GM04504 (cell line): ENCODE measurements at regions not wholly inside any gene's neighbourhood (a gene's known extent, or its start where the extent isn't known, plus 50 kb on each side); places are given as distances from the start of the nearest gene placed in this dataset.
"Not testable (repeated sequence)": the region's sequence is repeated elsewhere in the genome, so short reads cannot be mapped to it uniquely, and the experiment has no call there.

Experiments
- DNase-seq: peaks from one replicate; pipeline ENCODE4 v3.0.0-alpha.2; 2012; ENCODE audit warnings: low read depth

DNA sequence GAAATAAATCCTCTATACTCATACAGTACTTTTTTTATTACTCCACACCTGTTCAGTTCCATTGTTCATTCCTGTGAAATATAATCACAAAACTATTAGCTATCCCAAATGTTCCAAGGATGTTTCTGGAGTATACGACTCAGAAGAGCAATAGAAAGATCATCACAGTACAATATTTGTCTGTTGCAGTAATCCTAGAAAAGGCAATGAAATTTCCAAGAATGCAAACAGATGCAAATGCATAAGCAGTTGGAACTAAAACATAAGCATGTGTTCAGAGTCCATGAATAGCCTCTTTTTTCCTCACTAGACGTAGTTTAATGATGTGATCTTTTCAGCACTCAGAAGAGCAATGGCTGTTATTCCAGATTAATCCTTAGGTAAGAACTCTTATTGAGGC is 55.2 kb downstream of the RTL3 start:
- DNase-seq = no peak

DNA sequence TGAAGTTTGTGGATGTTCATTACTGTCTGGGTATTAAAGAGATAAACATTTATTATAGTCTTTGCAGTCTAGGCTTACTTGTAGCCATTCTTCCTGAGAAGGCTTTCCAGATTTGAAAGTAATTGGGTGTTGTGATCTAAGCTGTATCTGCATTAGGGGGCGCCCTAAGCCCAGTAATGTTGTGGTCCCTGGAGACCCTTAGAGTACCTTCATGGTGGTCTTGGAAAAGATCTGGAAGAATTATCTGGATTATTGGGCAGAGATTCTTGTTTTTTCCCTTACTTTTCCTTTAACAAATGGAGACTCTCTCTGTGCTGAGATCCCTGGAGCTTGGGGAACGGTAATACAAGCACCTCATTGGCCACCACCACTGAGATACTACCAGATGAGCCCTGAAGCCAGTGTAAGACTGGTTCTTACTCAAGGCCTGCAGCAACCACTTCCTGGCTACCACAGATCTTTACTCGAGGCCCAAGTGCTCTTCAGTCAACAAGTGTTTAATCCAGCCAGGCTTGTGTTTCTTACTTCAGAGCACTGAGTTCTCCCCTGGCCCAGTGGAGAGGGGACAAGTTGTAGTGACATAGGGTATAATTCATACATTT is 63.1 kb downstream of the RTL3 start:
- no peak for DNase-seq

DNA sequence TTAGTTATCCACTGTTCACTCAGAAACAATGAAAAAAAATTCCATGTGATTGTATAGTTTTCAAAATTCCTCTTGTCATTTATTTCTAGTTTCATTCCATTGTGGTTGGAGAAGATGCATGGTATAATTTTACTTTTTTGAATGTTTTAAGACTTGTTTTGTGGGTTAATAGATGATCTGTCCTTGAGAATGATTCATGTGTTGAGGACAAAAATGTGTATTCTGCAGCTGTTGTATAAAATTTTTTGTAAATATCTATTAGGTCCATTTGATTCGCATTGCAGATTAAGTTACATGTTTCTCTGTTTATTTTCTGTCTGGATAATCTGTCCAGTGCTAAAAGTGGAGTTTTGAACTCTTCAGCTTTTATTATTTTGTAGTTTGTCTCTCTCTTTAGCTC is 65.4 kb downstream of the RTL3 start:
- no peak for DNase-seq

DNA sequence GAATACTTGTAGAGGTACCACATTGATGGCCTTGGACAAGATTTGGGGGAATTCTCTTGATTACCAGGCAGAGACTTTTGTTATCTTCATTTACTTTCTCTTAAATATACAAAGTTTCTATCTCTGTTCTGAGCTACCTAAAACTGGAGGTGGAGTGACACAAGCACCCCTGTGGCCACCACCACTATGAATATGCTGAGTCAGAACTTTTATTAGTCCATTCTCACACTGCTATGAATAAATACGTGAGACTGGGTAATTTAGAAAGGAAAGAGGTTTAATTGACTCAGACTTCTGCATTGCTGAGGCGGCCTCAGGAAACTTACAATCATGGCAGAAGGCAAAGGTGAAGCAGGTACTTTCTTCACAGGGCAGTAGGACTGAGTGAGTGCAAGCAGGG is 67.1 kb downstream of the RTL3 start:
- DNase-seq = no peak

DNA sequence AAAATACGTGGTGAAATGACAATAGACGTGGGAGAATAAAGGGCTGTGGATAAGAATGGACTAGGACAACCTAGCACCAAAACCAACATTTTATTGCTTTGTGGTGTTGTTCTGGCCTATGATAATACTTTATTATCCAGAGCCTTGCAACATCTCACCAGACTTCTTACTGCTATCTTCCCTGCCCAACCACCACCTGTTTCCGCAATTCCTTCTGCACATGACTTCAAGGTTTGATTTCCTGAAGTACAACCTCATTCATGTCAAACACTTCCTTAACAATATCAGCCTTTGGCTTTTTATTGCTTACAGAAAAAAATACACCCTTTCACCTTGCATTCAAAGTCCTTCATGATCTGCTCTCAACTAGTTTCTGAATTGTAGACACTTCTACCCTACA is 84.8 kb downstream of the RTL3 start:
- no peak for DNase-seq

DNA sequence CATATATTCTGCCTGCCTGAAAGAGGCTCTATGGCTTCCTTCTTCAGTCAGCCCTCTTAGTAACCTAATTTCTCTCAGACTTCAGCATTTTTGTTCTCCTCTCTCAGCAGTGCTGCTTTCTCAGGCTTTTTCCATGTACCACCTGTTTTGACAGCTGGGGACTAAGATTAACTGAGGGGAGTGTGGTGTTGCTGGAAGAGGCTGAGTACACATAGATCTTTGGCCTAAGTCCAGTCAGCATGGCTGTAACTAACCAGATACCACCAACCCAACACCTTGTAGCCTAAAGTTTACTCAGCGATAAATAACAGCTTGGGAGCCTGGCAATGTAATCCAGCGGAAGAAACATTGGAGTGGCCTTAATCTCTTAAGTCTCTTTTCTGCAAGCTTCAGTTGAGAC is 85.5 kb downstream of the RTL3 start:
- no peak for DNase-seq

DNA sequence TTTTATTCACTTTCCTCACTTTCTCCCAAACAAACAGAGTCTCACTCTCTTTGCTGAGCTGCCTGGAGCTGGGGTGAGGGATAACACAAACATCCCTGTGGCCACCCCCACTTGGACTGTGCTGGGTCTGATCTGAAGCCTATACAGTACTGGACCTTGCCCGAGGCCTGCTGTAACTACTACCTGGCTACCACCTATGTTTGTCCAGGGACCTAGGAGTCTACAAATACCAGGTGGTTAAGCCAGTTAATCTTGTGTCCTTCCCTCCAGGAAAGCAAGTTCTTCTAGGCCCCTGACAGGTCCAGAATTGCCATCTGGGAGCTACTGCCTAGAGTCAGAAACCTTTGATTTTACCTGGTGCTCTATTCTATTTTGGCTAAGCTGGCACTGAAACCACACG is 87.3 kb downstream of the RTL3 start:
- no peak for DNase-seq

DNA sequence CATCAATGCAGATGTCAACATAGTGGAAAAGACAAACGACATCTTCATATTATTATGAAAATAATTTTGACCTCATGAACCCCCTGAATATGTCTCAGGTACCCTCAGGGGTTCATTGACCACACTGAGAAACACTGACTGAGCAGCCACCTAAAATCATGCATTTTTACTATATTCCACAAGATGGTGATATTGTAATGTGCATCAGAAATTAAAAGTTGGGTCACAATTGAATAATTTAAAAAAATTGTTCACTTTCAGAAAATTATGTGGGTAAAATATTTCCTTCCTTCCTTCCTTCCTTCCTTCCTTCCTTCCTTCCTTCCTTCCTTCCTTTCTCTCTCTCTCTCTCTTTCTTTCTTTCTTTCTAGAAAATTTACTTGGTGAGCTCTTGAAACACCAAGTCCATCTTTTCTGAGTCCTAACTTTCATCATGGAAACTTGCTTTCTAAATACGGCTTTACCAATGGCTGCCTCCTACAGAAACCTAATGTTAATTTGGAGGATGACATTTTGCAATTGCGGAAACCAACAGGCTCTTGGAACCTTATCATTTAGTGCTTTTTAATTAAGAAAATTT is 103.6 kb downstream of the RTL3 start:
- DNase-seq = no peak

DNA sequence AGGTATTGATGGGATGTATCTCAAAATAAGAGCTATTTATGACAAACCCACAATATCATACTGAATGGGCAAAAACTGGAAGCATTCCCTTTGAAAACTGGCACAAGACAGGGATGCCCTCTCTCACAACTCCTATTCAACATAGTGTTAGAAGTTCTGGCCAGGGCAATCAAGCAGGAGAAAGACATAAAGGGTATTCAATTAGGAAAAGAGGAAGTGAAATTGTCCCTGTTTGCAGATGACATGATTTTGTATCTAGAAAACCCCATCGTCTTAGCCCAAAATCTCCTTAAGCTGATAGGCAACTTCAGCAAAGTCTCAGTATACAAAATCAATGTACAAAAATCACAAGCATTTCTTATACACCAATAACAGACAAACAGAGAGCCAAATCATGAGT is 106.5 kb downstream of the RTL3 start:
- DNase-seq = not testable (repeated sequence)

DNA sequence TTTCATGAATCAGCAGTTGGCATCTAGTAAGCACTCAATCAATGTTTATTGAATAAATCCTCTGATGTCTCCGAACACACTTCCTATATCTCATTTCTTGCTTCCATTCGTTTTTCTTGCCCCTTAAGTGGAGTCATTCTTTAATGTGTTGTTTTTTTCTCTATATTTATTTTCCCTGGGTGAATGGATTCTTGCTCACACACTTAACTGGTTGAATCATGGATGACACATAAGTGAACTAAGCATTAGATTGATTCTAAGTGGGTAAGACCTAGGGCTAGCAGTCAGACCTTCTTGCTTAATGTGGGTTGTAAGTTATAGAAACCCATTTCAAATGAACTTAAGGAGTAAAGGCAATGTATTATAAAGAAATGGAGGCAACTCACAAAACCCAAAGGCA is 111.1 kb downstream of the RTL3 start:
- DNase-seq = no peak

DNA sequence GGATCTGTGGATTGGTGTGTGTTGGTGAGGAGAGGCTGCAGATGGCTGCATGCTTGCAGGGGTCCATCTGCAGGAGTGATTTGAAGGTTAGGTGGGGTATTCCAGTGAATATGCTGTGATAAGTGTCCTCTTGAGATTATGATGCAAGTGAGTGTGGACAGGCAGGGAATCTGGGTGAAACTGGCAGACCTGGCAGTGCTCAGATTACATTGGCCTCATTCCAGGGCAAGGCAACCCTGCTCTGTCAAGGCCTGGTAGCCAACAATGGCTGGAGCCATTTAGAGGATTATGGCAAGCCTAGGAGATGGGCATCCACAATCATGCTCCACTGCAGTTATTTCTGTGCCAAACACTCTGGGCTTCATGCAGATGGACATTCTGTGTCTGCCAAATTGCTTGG is 113.9 kb downstream of the RTL3 start:
- DNase-seq = no peak

DNA sequence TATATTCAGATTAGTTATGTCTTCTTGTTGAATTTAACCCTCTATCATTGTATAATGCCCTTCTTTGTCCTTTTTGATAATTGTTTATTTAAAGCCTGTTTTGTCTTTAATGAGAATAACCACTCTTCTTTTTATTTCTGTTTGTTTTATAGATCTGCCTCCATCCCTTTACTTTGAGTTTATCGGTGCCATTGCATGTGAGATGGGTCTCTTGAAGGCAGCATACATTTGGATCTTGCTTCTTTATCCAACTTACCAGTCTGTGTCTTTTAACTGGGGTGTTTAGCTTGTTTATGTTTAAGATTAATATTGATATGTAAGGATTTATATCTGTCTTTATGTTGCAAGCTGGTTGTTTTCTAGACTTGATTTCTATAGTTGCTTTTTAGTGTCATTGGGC is 115.8 kb downstream of the RTL3 start:
- no peak for DNase-seq

DNA sequence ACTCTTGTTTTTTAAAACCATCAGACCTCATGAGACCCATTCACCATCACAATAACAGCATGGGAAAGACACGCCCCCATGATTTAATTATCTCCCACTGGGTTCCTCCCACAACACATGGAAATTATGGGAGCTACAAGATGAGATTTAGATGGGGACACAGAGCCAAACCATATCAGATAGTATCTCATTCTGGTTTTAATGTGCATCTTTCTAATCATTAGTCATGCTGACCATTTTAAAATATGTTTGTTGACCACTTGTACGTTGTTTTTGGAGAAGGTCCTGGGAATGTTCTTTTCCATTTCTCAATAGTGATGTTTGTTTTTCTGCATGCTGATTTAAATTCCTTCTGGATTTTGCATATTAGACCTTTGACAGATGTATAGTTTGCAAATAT is 119.0 kb downstream of the RTL3 start:
- no peak for DNase-seq

DNA sequence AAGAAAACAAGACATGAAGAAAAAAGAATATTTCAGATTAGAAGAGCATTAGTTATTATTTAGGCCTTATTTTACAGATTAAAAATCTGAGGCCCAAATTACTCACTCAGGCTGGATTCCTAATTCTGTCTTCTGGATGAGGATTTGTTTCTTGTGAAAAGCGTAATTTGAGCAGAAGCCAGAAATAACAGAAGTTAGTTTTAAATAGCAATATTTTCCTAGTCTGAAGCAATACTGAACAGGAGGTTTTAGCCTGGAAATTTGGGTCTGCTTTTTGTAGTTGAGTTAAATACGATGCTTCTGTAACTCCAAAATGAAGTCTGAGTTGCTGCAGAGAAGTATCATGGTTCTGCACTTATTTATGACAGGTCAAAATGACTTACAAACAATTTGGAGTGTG is 124.9 kb downstream of the RTL3 start:
- DNase-seq = no peak

DNA sequence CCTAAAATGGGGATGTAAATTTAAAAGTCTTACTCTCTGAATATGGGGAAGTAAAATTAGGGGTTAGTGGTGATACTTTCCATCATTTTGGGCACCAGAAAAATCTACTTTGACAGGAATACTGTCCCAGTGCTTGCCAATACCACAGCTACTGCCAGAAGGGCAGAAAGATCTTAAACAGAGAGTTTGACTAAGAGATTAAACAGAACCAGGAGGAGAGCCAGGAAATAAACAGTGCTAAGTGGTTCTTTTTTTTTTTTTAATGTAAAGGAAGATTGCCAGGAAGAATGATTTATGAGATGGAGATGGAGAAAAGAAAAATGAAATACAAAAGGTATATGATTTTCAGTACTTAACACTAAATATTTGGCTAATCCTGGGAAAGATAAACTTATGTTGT is 126.8 kb downstream of the RTL3 start:
- DNase-seq = no peak

DNA sequence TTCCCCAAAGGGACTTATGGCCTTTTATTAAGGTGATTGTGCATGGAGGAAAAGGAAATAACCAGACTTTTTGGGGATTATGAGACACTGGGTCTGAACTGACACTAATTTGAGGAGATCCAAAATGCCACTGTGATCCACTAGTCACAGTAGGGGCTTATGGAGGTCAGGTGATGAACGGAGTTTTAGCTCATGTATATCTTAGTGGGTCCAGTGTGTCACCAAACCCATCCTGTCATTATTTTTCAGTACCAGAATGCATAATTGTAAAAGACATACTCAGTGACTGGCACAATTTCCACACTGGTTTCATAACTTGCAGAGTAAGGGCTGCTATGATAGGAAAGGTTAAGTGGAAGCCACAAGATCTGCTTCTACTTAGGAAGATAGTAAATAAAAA is 131.3 kb downstream of the RTL3 start:
- DNase-seq = no peak

DNA sequence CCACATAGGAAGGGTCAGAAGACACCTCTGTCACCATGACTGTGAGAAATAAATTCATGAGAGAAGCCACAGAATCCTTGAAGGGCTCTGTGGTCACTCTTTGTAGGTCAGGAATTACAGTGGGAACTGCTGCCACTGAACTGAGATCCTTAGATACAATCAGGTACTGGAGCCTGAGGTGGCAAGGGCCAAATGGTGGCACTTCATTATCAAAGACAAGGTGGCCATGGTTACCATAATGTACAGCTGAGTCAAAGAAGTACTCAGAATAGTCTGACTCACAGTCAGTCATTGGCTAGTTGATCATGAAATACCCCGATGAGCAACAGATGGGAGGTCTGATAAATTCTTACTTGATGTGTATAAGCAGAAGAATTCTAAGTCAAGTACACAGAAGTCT is 131.9 kb downstream of the RTL3 start:
- peak; percentile 10 for DNase-seq

DNA sequence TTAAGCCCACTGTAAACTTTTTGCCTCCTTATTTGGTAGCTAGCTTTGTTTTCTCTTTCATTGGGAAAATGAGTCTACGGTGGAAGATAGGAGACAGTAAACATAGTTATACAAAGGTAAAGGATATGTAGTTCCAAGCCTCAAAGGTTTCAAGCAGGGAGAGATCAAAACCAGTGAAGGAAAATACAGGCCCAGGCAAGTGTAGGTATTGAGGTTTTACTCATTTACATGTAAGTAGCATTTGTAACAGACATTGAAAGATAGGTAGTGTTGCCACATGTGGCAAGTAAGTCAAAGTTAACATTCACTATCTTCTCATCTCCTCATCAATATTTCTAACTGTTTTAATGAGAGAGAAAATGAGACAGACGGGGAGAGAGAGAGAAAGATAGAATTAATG is 136.5 kb downstream of the RTL3 start:
- no peak for DNase-seq

DNA sequence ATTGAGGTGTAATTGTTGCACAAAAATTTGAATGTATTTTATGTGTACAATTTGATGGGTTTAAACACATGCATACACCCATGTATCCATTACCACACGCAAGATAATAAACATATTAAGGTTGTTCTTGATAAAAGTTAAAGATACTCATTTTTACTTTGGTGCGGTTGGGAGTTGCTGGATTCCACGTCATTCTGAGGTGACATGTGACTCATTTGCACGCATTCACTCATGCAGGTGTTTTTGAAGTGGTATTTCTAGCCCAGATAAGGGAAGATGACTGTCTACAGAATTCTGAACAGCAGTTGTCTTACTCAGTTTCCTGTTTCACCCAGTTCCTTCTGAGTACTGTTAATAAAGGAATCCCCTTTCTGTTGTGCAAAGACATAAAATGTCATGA is 142.0 kb downstream of the RTL3 start:
- no peak for DNase-seq

DNA sequence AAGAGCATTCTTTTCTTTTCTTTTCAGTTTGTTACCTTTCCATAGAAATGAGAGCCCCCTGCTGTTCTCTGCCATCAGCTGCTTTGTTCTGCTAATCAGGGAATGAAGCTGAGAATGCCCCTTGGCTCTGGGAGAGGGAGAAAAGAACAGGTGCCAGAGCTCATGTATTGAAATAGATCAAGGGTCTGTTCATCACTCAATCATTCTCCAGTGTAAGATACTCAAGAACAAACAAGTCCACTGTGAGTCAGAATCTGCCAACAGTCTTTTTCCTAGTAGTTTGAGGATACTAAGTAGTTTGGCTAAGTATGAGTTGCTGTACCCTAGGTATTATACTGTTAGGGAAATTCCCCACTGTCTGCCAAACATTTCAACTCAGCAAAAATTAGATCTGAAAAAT is 144.3 kb downstream of the RTL3 start:
- DNase-seq = no peak

DNA sequence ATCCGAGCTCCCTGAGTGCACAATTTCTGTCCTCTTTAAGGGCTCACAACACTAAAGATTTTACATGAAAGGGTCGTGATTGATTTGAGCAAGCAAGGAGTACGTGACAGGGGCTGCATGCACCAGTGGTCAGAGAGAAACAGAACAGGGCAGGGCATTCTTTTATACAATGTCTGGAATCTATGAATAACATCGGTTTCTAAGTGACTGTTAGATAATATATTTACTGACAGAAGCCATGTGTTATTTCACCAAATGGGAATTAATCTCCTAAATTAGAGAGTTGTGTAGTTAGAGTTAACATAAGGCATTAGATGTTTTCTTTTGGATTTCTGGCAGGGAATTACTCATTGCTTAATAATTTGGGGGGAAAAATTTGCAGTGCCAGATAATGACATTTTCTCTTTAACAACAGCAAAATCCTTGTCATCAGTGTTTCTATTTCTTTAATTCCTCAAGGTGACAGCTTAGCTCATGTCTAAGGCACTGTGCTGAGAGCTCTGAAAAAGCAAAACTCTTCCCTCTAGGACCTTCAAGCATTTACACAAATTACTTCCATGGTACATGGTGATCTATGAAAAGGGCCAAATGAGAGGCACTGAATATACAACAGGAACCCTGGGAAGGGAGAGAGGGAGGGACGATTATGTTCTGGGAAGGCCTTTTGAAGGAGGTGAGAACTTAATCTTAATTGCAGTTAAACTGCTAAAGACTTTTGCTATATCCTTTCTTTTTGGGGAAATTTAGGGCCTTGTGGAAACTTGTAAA is 145.0 kb downstream of the RTL3 start:
- DNase-seq = no peak

DNA sequence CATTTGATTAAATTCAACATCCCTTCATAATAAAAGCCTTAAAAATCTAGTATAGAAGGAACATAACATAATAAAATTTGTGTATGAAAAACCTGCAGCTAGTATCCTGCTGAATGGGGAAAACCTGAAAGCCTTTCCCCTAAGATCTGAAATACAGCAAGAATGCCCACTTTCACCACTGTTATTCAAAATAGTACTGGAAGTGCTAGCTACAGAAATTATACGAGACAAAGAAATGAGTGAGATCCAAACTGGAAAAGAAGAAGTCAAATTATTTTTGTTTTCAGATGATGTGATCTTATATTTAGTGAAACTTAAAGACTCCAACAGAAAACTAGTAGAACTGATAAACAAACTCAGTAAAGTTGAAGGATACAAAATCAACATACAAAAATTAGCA is 152.9 kb downstream of the RTL3 start:
- no peak for DNase-seq

DNA sequence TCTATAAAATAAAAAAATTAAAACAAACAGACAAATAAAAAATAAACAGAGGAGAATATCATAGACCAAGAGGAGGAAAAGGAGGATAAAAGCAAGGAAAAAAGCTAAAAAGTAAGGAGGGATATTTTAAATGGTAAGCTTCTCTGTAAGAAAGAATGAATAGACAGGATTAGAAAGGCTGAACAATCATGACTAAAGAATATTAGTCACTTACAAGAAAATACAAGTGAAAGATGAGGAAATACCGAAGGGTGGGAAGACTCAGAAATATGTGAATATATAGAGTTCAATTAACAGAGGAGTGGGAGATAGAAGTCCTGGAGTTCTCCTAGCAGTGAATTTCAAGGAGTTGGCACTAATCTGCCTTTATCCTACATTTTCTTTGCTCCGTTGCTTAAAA is 162.6 kb downstream of the RTL3 start:
- no peak for DNase-seq

DNA sequence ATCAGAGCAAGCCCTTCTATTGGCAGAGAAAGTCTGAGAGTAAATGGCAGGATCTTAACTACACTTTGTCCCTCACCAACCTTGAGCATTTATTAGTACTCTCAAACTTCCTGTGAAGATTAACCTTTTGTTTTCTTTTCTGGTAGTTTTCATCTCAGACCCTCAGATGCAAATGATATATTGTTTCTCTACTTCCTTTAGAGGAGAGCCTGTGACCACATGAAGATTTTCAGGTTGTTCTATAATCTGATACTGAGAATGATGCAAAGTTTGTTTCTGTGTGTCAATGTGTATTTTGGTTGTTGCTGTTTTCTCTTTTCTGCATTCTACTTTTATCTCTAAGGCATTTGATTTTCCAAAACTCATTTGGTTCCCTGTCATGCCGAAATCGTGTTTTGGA is 165.8 kb upstream of the CYSLTR1 start:
- DNase-seq = no peak
